ENCODE measurements at regions not wholly inside any gene's neighbourhood (a gene's known extent, or its start where the extent isn't known, plus 50 kb on each side); places are given as distances from the start of the nearest gene placed in this dataset.
"Not testable (repeated sequence)": the region's sequence is repeated elsewhere in the genome, so short reads cannot be mapped to it uniquely, and the experiment has no call there.

- no peak for DNase-seq (ENCODE audit: low read depth in 2 of 2)
These were observed 55.9 kb downstream of the BAMBI start for GRCh38 chr10:28733245-28733644.

GRCh38 chr10:28733647-28734046 lies 56.3 kb downstream of the BAMBI start:
- no peak for DNase-seq (ENCODE audit: low read depth in 2 of 2)

- DNase-seq (ENCODE audit: low read depth in 2 of 2) = peak; percentile 48 to 58
These were observed 57.8 kb downstream of the BAMBI start for GRCh38 chr10:28734938-28735759.

- DNase-seq (ENCODE audit: low read depth in 2 of 2) = no peak
These were observed 59.8 kb downstream of the BAMBI start for GRCh38 chr10:28737096-28737495.

- DNase-seq (ENCODE audit: low read depth in 2 of 2) = peak in 1 of 2 donors; percentile 15
These were observed 60.9 kb downstream of the BAMBI start for GRCh38 chr10:28738200-28738599.

GRCh38 chr10:28743576-28743975 lies 66.3 kb downstream of the BAMBI start:
- DNase-seq (ENCODE audit: low read depth in 2 of 2) = no peak

- no peak for DNase-seq (ENCODE audit: low read depth in 2 of 2)
These were observed 66.9 kb downstream of the BAMBI start for GRCh38 chr10:28744069-28744768.

- DNase-seq (ENCODE audit: low read depth in 2 of 2) = no peak
These were observed 77.8 kb downstream of the BAMBI start for GRCh38 chr10:28754930-28755718.

GRCh38 chr10:28761084-28761846 lies 83.9 kb downstream of the BAMBI start:
- DNase-seq (ENCODE audit: low read depth in 2 of 2) = no peak

GRCh38 chr10:28763471-28764170 lies 86.3 kb downstream of the BAMBI start:
- DNase-seq (ENCODE audit: low read depth in 2 of 2) = no peak

GRCh38 chr10:28765641-28766040 lies 88.3 kb downstream of the BAMBI start:
- no peak for DNase-seq (ENCODE audit: low read depth in 2 of 2)

- DNase-seq (ENCODE audit: low read depth in 2 of 2) = no peak
These were observed 90.9 kb downstream of the BAMBI start for GRCh38 chr10:28768227-28768626.

- no peak for DNase-seq (ENCODE audit: low read depth in 2 of 2)
These were observed 91.8 kb downstream of the BAMBI start for GRCh38 chr10:28769091-28769604.

- not testable (repeated sequence) for DNase-seq (ENCODE audit: low read depth in 2 of 2)
These were observed 94.3 kb downstream of the BAMBI start for GRCh38 chr10:28771580-28772090.

GRCh38 chr10:28774051-28774995 lies 97.0 kb downstream of the BAMBI start:
- no peak for DNase-seq (ENCODE audit: low read depth in 2 of 2)

GRCh38 chr10:28775773-28776172 lies 98.5 kb downstream of the BAMBI start:
- DNase-seq (ENCODE audit: low read depth in 2 of 2) = no peak

- DNase-seq (ENCODE audit: low read depth in 2 of 2) = no peak
These were observed 99.2 kb downstream of the BAMBI start for GRCh38 chr10:28776519-28776918.

- no peak for DNase-seq (ENCODE audit: low read depth in 2 of 2)
These were observed 100.6 kb downstream of the BAMBI start for GRCh38 chr10:28777911-28778310.

- no peak for DNase-seq (ENCODE audit: low read depth in 2 of 2)
These were observed 101.2 kb downstream of the BAMBI start for GRCh38 chr10:28778524-28778923.
